Neural cell (in vitro differentiated cells): ENCODE measurements at regions not wholly inside any gene's neighbourhood (a gene's known extent, or its start where the extent isn't known, plus 50 kb on each side); places are given as distances from the start of the nearest gene placed in this dataset.

Source experiments
- H2AFZ ChIP-seq: fragments of 200-600, 300-800 bp; sonication (generic), shearing (Covaris generic); 2 replicates; pipeline ENCODE4 v1.6.0; 2014; ENCODE audit warnings: low read depth, mild to moderate bottlenecking, antibody characterized with exemption, low read length, moderate library complexity
- H3F3A ChIP-seq: fragments of 200-600 bp; shearing (Covaris generic); 2 replicates; pipeline ENCODE4 v1.6.1; 2016; ENCODE audit warnings: mild to moderate bottlenecking, moderate library complexity, mixed read lengths, antibody characterized with exemption, low read length; ENCODE audit not compliant: insufficient read depth, poor library complexity, severe bottlenecking
- H3K27ac ChIP-seq: fragments of 200-600, 300-800 bp; sonication (generic), shearing (Covaris generic); 2 replicates; pipeline ENCODE4 v1.5.1; 2014; ENCODE audit warnings: mild to moderate bottlenecking, low read length, moderate library complexity
- H3K27me3 ChIP-seq: fragments of 300-800, 200-600 bp; sonication (generic), shearing (Covaris generic); 2 replicates; pipeline ENCODE4 v1.6.0; 2014; ENCODE audit warnings: mild to moderate bottlenecking, low read depth, low read length, moderate library complexity; ENCODE audit not compliant: insufficient read depth
- H3K36me3 ChIP-seq: fragments of 300-800, 200-600 bp; sonication (generic), shearing (Covaris generic); 2 replicates; pipeline ENCODE4 v1.5.1; 2014; ENCODE audit warnings: mild to moderate bottlenecking, antibody characterized with exemption, low read length, moderate library complexity; ENCODE audit not compliant: insufficient read depth
- H3K4me2 ChIP-seq: fragments of 300-800, 200-600 bp; sonication (generic), shearing (Covaris generic); 2 replicates; pipeline ENCODE4 v1.6.0; 2014; ENCODE audit warnings: mild to moderate bottlenecking, low read length
- H3K4me3 ChIP-seq: fragments of 300-800, 200-600 bp; sonication (generic), shearing (Covaris generic); 2 replicates; pipeline ENCODE4 v1.5.1; 2014; ENCODE audit warnings: mild to moderate bottlenecking, low read length, moderate library complexity
- H3K79me2 ChIP-seq: fragments of 200-600 bp; shearing (Covaris generic); replicated peaks from 2 replicates; pipeline ENCODE4 v1.6.0; 2014; ENCODE audit warnings: mild to moderate bottlenecking, low read length, moderate library complexity; ENCODE audit not compliant: insufficient read depth
- H3K9ac ChIP-seq: fragments of 300-800, 200-600 bp; sonication (generic), shearing (Covaris generic); 2 replicates; pipeline ENCODE4 v1.6.1; 2016; ENCODE audit warnings: mild to moderate bottlenecking, low read length, mixed read lengths
- H3K9me2 ChIP-seq: fragments of 200-600 bp; shearing (Covaris generic); 2 replicates; pipeline ENCODE4 v1.6.1; 2016; ENCODE audit warnings: mild to moderate bottlenecking, low read length, mixed read lengths; ENCODE audit not compliant: insufficient read depth
- H3K9me3 ChIP-seq: fragments of 200-600, 300-800 bp; sonication (generic), shearing (Covaris generic); 2 replicates; pipeline ENCODE4 v1.6.1; 2016; ENCODE audit warnings: mild to moderate bottlenecking, mixed run types, low read length, moderate library complexity, mixed read lengths
- H4K20me1 ChIP-seq: fragments of 200-600 bp; shearing (Covaris generic); 2 replicates; pipeline ENCODE4 v1.6.1; 2016; ENCODE audit warnings: mild to moderate bottlenecking, mixed run types; ENCODE audit not compliant: insufficient read depth
- EP300 ChIP-seq: fragments of 450-650 bp; conservative IDR thresholded peaks from 2 replicates; pipeline ENCODE4 v1.6.1; 2014; ENCODE audit warnings: antibody characterized with exemption, mild to moderate bottlenecking, moderate library complexity; ENCODE audit not compliant: poor library complexity, severe bottlenecking
- EZH2 ChIP-seq: fragments of 200-600, 300-800 bp; shearing (Covaris generic), sonication (generic); IDR thresholded peaks from 2 replicates; pipeline ENCODE4 v1.6.1; 2014; ENCODE audit warnings: antibody characterized with exemption, low read length, borderline replicate concordance, mild to moderate bottlenecking; ENCODE audit not compliant: insufficient read depth, poor library complexity, severe bottlenecking
- MXI1 ChIP-seq: fragments of 450-650 bp; conservative IDR thresholded peaks from 2 replicates; pipeline ENCODE4 v1.6.1; 2014; ENCODE audit warnings: antibody characterized with exemption, mild to moderate bottlenecking; ENCODE audit not compliant: poor library complexity, severe bottlenecking
- POLR2AphosphoS5 ChIP-seq: IDR thresholded peaks from 2 replicates; pipeline ENCODE4 v1.6.1; 2012
- RAD21 ChIP-seq: fragments of 450-650 bp; conservative IDR thresholded peaks from 2 replicates; pipeline ENCODE4 v1.6.1; 2014; ENCODE audit warnings: antibody characterized with exemption, mild to moderate bottlenecking, moderate library complexity
- REST ChIP-seq: IDR thresholded peaks from 2 replicates; pipeline ENCODE4 v1.6.1; 2012; ENCODE audit warnings: borderline replicate concordance
- SMC3 ChIP-seq: fragments of 450-650 bp; conservative IDR thresholded peaks from 2 replicates; pipeline ENCODE4 v1.6.1; 2014; ENCODE audit warnings: antibody characterized with exemption, mild to moderate bottlenecking, moderate library complexity; ENCODE audit not compliant: poor library complexity
- TAF1 ChIP-seq: IDR thresholded peaks from 2 replicates; pipeline ENCODE4 v1.6.1; 2012; ENCODE audit warnings: low read depth
- TF ChIP-seq, protein P1 (sequence below): fragments of 450-650 bp; IDR thresholded peaks from 2 replicates; pipeline ENCODE4 v1.5.1; 2014; ENCODE audit warnings: antibody characterized with exemption, mild to moderate bottlenecking, moderate library complexity; ENCODE audit not compliant: poor library complexity, severe bottlenecking

DNA sequence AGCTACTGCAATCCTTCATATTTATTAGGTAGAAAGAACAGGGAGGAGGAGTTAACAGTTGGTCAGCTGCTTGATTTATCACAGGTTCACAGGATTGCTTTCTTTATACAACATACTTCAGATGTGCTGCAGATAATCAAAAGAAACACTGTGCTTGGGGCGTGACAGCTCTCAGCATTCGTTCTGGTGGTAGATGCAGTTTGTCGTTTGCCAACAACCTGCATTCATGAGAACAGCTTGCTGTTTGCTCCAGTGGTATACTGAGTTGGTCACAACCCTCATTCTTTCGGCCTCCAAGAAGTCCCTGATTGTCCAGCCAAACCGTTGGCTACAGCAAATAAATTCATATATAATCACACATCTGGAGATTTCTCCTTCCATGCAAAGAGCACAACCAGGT is 120.5 kb downstream of the ZNF280B start:
- TF ChIP-seq EP300 (no peak), MXI1 (no peak)
- Histone ChIP-seq H3K27me3 (peaks cover 6% of the 10 kb centered on the region), H3K4me3 (no peak overlapping the region)

GRCh38 chr22:22388494-22388893 is 120.0 kb downstream of the ZNF280B start:
- Histone ChIP-seq H3K9me3 (no peaks in the 10 kb centered on the region), H3F3A (no peaks in the 10 kb centered on the region), H3K79me2 (no peaks in the 10 kb centered on the region), H4K20me1 (no peaks in the 10 kb centered on the region), H3K36me3 (no peaks in the 10 kb centered on the region), H3K27ac (no peak overlapping the region), H3K9me2 (no peaks in the 10 kb centered on the region), H3K4me2 (no peak overlapping the region), H2AFZ (no peak overlapping the region), H3K4me3 (no peak overlapping the region), H3K27me3 (peaks cover 4% of the 10 kb centered on the region), H3K9ac (no peak overlapping the region)
- TF ChIP-seq REST: no peak
- TF ChIP-seq EP300: no peak
- TF ChIP-seq POLR2AphosphoS5: no peak
- TF ChIP-seq, protein P1, sequence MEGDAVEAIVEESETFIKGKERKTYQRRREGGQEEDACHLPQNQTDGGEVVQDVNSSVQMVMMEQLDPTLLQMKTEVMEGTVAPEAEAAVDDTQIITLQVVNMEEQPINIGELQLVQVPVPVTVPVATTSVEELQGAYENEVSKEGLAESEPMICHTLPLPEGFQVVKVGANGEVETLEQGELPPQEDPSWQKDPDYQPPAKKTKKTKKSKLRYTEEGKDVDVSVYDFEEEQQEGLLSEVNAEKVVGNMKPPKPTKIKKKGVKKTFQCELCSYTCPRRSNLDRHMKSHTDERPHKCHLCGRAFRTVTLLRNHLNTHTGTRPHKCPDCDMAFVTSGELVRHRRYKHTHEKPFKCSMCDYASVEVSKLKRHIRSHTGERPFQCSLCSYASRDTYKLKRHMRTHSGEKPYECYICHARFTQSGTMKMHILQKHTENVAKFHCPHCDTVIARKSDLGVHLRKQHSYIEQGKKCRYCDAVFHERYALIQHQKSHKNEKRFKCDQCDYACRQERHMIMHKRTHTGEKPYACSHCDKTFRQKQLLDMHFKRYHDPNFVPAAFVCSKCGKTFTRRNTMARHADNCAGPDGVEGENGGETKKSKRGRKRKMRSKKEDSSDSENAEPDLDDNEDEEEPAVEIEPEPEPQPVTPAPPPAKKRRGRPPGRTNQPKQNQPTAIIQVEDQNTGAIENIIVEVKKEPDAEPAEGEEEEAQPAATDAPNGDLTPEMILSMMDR: no peak
- no peak for TF ChIP-seq EZH2
- TF ChIP-seq TAF1: no peak
- no peak for TF ChIP-seq RAD21
- TF ChIP-seq SMC3: no peak

More for the DNA sequence above, 120.5 kb downstream of the ZNF280B start:
- Histone ChIP-seq H3K9me3 (no peaks in the 10 kb centered on the region), H3K36me3 (no peaks in the 10 kb centered on the region), H3K9ac (no peak overlapping the region), H4K20me1 (no peaks in the 10 kb centered on the region), H3K27ac (no peak overlapping the region), H3K9me2 (no peaks in the 10 kb centered on the region), H2AFZ (no peak overlapping the region), H3K4me2 (no peak overlapping the region), H3K79me2 (no peaks in the 10 kb centered on the region), H3F3A (no peaks in the 10 kb centered on the region)

- no peaks in the 10 kb centered on the region for H3K79me2 ChIP-seq
- H3K9me2 ChIP-seq: no peaks in the 10 kb centered on the region
- H3F3A ChIP-seq: no peaks in the 10 kb centered on the region
- no peak overlapping the region for H2AFZ ChIP-seq
- no peak overlapping the region for H3K9ac ChIP-seq
- H3K27me3 ChIP-seq: peaks cover 2% of the 10 kb centered on the region
- H3K9me3 ChIP-seq: no peaks in the 10 kb centered on the region
- no peaks in the 10 kb centered on the region for H4K20me1 ChIP-seq
- no peak overlapping the region for H3K27ac ChIP-seq
- no peaks in the 10 kb centered on the region for H3K36me3 ChIP-seq
- TF ChIP-seq POLR2AphosphoS5: no peak
- no peak for TF ChIP-seq REST
- TF ChIP-seq TAF1: no peak
- no peak for TF ChIP-seq SMC3
- TF ChIP-seq EZH2: no peak
- no peak for TF ChIP-seq RAD21
- TF ChIP-seq, protein P1: no peak
- TF ChIP-seq EP300: no peak
- no peak for TF ChIP-seq MXI1
- no peak overlapping the region for H3K4me3 ChIP-seq
- no peak overlapping the region for H3K4me2 ChIP-seq
Measured at GRCh38 chr22:22389467-22389866, 119.1 kb downstream of the ZNF280B start.
